Endothelial cell of umbilical vein (primary cell): ENCODE measurements at regions not wholly inside any gene's neighbourhood (a gene's known extent, or its start where the extent isn't known, plus 50 kb on each side); places are given as distances from the start of the nearest gene placed in this dataset.

Experiments
- BruUV-seq: library from RNA; stranded (reverse); fragments of 400-500 nt; replicated peaks from 2 replicates; lab custom pipeline; 2021; lab: Mats Ljungman, UMichigan
- CTCF ChIA-PET: fragments of 300-600, 350-600 bp; sonication (Branson Sonifier 250); formaldehyde crosslinking; loops from one replicate; lab custom pipeline; 2021; ENCODE audit warnings: antibody characterized with exemption, inconsistent platforms; lab: Charles Lee
- POLR2A ChIA-PET: fragments of 300-600, 350-600 bp; sonication (Branson Sonifier 250); formaldehyde crosslinking; loops from one replicate; lab custom pipeline; 2021; ENCODE audit warnings: antibody characterized with exemption, inconsistent platforms; lab: Charles Lee
- DNase-seq: peaks from one replicate; pipeline ENCODE4 v3.0.0-alpha.2; 2011; ENCODE audit warnings: low read depth, low spot score
- FAIRE-seq: peaks from 2 replicates; lab custom pipeline; 2011; peaks lifted over from hg19 to GRCh38; lab: Jason Lieb, UNC
- H2AFZ ChIP-seq: 2 replicates; pipeline ENCODE4 v1.6.0; 2012; ENCODE audit warnings: low read depth, low read length, control low read depth, inconsistent platforms
- H3K27ac ChIP-seq: 2 replicates; pipeline ENCODE4 v1.5.1; 2011; ENCODE audit warnings: low read depth, mild to moderate bottlenecking, control low read depth, low read length, moderate library complexity; ENCODE audit not compliant: insufficient read depth
- H3K27me3 ChIP-seq, 2 experiments: 2 replicates each; pipeline versions ENCODE4 v1.6.0 to v1.6.1; 2011; ENCODE audit warnings: low read length in 2 of 2, mixed read lengths in 1 of 2; ENCODE audit not compliant: control insufficient read depth in 2 of 2, insufficient read depth in 2 of 2
- H3K36me3 ChIP-seq, 2 experiments: 2 replicates in 1 of 2; 3 replicates in 1 of 2; pipeline ENCODE4 v1.5.1; 2011; ENCODE audit warnings: low read length in 2 of 2, mild to moderate bottlenecking in 1 of 2, moderate library complexity in 1 of 2; ENCODE audit not compliant: control insufficient read depth in 2 of 2, insufficient read depth in 2 of 2; ENCODE audit errors: extremely low read depth in 1 of 2
- H3K4me1 ChIP-seq: 3 replicates; pipeline ENCODE4 v1.5.1; 2011; ENCODE audit warnings: mild to moderate bottlenecking, low read length; ENCODE audit not compliant: control insufficient read depth, insufficient read depth; ENCODE audit errors: extremely low read depth
- H3K4me2 ChIP-seq: 2 replicates; pipeline ENCODE4 v1.6.1; 2011; ENCODE audit warnings: low read length, control low read depth, mixed read lengths; ENCODE audit not compliant: insufficient read depth
- H3K4me3 ChIP-seq, 3 experiments: fragments of 200-600 bp in 1 of 3; sonication (generic), shearing (Covaris generic) in 1 of 3; replicated peaks in 1 of 3; 2 replicates each; pipeline ENCODE4 v1.5.1; 2011 to 2016; ENCODE audit warnings: control low read depth in 3 of 3, low read length in 3 of 3, mild to moderate bottlenecking in 2 of 3, inconsistent platforms in 1 of 3, low read depth in 1 of 3, moderate library complexity in 1 of 3; ENCODE audit not compliant: insufficient read depth in 1 of 3
- H3K79me2 ChIP-seq: 2 replicates; pipeline ENCODE4 v1.6.0; 2012; ENCODE audit warnings: low read length, inconsistent platforms; ENCODE audit not compliant: control insufficient read depth, insufficient read depth
- H3K9ac ChIP-seq: replicated peaks from 2 replicates; pipeline ENCODE3; 2011; ENCODE audit warnings: low read length, control low read depth; ENCODE audit not compliant: insufficient read depth; ENCODE audit errors: extremely low read depth
- H3K9me1 ChIP-seq: replicated peaks from 3 replicates; pipeline ENCODE4 v1.6.0; 2011; ENCODE audit warnings: mild to moderate bottlenecking, low read length; ENCODE audit not compliant: control insufficient read depth, insufficient read depth; ENCODE audit errors: extremely low read depth
- H3K9me3 ChIP-seq: replicated peaks from 2 replicates; pipeline ENCODE4 v1.5.1; 2012; ENCODE audit warnings: low read length, inconsistent platforms; ENCODE audit not compliant: control insufficient read depth, insufficient read depth
- H4K20me1 ChIP-seq: replicated peaks from 2 replicates; pipeline ENCODE3; 2011; ENCODE audit warnings: mild to moderate bottlenecking, low read length; ENCODE audit not compliant: control insufficient read depth, insufficient read depth; ENCODE audit errors: extremely low read depth
- EZH2 ChIP-seq: IDR thresholded peaks from 2 replicates; pipeline ENCODE4 v1.6.1; 2012; ENCODE audit warnings: borderline replicate concordance, low read depth, mild to moderate bottlenecking, moderate library complexity, low read length, inconsistent platforms; ENCODE audit not compliant: severe bottlenecking
- FOS ChIP-seq: IDR thresholded peaks from 2 replicates; pipeline ENCODE4 v1.6.1; 2011; ENCODE audit warnings: mild to moderate bottlenecking, low read length, moderate library complexity, borderline replicate concordance; ENCODE audit not compliant: insufficient read depth
- GATA2 ChIP-seq: IDR thresholded peaks from 2 replicates; pipeline ENCODE4 v1.7.0; 2011; ENCODE audit warnings: low read depth, mild to moderate bottlenecking, moderate library complexity, mixed read lengths, low read length; ENCODE audit not compliant: insufficient read length, insufficient read depth
- JUN ChIP-seq: IDR thresholded peaks from 2 replicates; pipeline ENCODE4 v1.6.1; 2011; ENCODE audit warnings: borderline replicate concordance, low read depth; ENCODE audit not compliant: insufficient read length, insufficient read depth
- MYC ChIP-seq: IDR thresholded peaks from one replicate; pipeline ENCODE4 v1.6.1; 2011; ENCODE audit warnings: mild to moderate bottlenecking, low read depth, low read length
- POLR2A ChIP-seq: IDR thresholded peaks from 2 replicates; pipeline ENCODE4 v1.6.1; 2012; ENCODE audit warnings: low read depth, mild to moderate bottlenecking, control low read depth, low read length
- POLR2AphosphoS5 ChIP-seq: IDR thresholded peaks from 2 replicates; pipeline ENCODE4 v1.6.1; 2012; ENCODE audit warnings: low read depth, mild to moderate bottlenecking, control low read depth, low read length, moderate library complexity; ENCODE audit not compliant: insufficient read depth
- dilution Hi-C: fragments of 300-500 bp; cut with MboI; formaldehyde crosslinking; loops from one replicate; pipeline ENCODE4 v1.15.0; 2019; ENCODE audit warnings: low sequenced_read_pairs; ENCODE audit not compliant: extremely low pct_ligation_motif_present
- intact Hi-C: fragments of 100-400 bp; cut with micrococcal nuclease; formaldehyde crosslinking; loops from one replicate; pipeline ENCODE4 v1.10.0; 2022
- TF ChIP-seq, protein P1 (sequence below), 2 donors: IDR thresholded peaks; 1 replicate in 1 of 2; 2 replicates in 1 of 2; pipeline ENCODE4 v1.5.1; 2011; ENCODE audit warnings: low read length in 2 of 2, mild to moderate bottlenecking in 2 of 2, moderate library complexity in 2 of 2, control low read depth in 1 of 2, inconsistent platforms in 1 of 2, low read depth in 1 of 2; ENCODE audit not compliant: insufficient read depth in 1 of 2; ENCODE audit errors: extremely low read depth in 1 of 2
- TF ChIP-seq, protein P2 (sequence below): IDR thresholded peaks from 2 replicates; pipeline ENCODE4 v1.6.1; 2011; ENCODE audit not compliant: insufficient read depth, insufficient read length

DNA sequence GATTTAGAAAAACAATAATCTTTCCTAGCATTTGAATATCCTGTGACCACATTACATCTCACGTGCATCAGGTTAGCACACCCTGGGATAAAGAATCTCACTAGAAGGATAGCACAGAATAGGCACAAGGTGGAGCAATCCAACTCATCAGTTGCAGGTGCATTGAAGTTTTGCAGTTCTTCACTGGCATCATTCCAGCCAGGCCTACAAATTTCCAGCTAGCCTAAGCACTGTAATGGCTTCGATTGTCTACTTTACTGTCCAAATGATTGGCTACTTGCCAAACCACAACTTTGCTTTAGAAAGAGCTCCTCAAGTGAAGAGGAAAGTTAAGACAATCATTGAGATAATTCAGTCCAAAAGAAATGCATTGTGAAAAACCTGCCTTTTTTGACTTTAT is 89.5 kb downstream of the SPRY2 start:
- no peak for FAIRE-seq
- dilution Hi-C loops = no loop called here

More for the DNA sequence above, 89.5 kb downstream of the SPRY2 start:
- no peak for DNase-seq
- no peak overlapping the region for H3K4me3 ChIP-seq
- CTCF ChIA-PET = no interaction called here
- POLR2A ChIA-PET = interaction anchor here (0.7 kb wide), 1 partner anchor 14 kb away, joined by 5 read pairs; no protein-coding TSS in a partner anchor
- H4K20me1 ChIP-seq = no peaks in the 10 kb centered on the region
- no peak overlapping the region for H3K27ac ChIP-seq
- H3K9ac ChIP-seq = no peak overlapping the region
- no peaks in the 10 kb centered on the region for H3K27me3 ChIP-seq
- no peaks in the 10 kb centered on the region for H3K9me3 ChIP-seq
- H2AFZ ChIP-seq = no peak overlapping the region
- H3K79me2 ChIP-seq = no peaks in the 10 kb centered on the region
- TF ChIP-seq EZH2 (no peak), FOS (no peak), MYC (no peak), POLR2AphosphoS5 (no peak), GATA2 (no peak), POLR2A (no peak), JUN (no peak)
- TF ChIP-seq, protein P1, sequence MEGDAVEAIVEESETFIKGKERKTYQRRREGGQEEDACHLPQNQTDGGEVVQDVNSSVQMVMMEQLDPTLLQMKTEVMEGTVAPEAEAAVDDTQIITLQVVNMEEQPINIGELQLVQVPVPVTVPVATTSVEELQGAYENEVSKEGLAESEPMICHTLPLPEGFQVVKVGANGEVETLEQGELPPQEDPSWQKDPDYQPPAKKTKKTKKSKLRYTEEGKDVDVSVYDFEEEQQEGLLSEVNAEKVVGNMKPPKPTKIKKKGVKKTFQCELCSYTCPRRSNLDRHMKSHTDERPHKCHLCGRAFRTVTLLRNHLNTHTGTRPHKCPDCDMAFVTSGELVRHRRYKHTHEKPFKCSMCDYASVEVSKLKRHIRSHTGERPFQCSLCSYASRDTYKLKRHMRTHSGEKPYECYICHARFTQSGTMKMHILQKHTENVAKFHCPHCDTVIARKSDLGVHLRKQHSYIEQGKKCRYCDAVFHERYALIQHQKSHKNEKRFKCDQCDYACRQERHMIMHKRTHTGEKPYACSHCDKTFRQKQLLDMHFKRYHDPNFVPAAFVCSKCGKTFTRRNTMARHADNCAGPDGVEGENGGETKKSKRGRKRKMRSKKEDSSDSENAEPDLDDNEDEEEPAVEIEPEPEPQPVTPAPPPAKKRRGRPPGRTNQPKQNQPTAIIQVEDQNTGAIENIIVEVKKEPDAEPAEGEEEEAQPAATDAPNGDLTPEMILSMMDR (IDR thresholded peaks at IDR 0.05; ENCODE audit: extremely low read depth in 1 of 2, insufficient read depth in 1 of 2, low read depth in 1 of 2, low read length in 2 of 2) = no peak
- TF ChIP-seq, protein P2, sequence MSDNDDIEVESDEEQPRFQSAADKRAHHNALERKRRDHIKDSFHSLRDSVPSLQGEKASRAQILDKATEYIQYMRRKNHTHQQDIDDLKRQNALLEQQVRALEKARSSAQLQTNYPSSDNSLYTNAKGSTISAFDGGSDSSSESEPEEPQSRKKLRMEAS = no peak
- H3K36me3 ChIP-seq = no peaks in the 10 kb centered on the region
- intact Hi-C loops = no loop called here
- no peaks in the 10 kb centered on the region for H3K4me1 ChIP-seq
- H3K9me1 ChIP-seq = no peaks in the 10 kb centered on the region
- BruUV-seq = no TSS peak
- no peak overlapping the region for H3K4me2 ChIP-seq
